ENCODE measurements at regions not wholly inside any gene's neighbourhood (a gene's known extent, or its start where the extent isn't known, plus 50 kb on each side); places are given as distances from the start of the nearest gene placed in this dataset.

- TF ChIP-seq, protein P1, sequence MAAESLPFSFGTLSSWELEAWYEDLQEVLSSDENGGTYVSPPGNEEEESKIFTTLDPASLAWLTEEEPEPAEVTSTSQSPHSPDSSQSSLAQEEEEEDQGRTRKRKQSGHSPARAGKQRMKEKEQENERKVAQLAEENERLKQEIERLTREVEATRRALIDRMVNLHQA (CRISPR knock-in tag; IDR thresholded peaks at IDR 0.05), result no peak
- TF ChIP-seq TGIF2 (CRISPR knock-in tag; IDR thresholded peaks at IDR 0.05), result no peak
- no peak for TF ChIP-seq NR2F1 (CRISPR knock-in tag; IDR thresholded peaks at IDR 0.05)
- no peak for TF ChIP-seq ZNF800 (CRISPR knock-in tag; IDR thresholded peaks at IDR 0.05)
- no peak for TF ChIP-seq CEBPG (CRISPR knock-in tag; IDR thresholded peaks at IDR 0.05)
Measured at GRCh38 chr10:128526791-128527375, 400.7 kb upstream of the MKI67 start (continued).

GRCh38 chr10:128527711-128528110, 401.5 kb upstream of the MKI67 start:
- CTCF ChIA-PET (ENCODE audit: low intra/inter-chr PET ratio, low total read pairs), result no interaction called here
- no peak overlapping the region for H3K4me3 ChIP-seq (replicated peaks in 1 of 3; ENCODE audit: insufficient read depth in 1 of 3, low read depth in 2 of 3, low read length in 3 of 3)
- no TSS peak for BruUV-seq (replicated peaks)
- TF ChIP-seq ZNF260 (CRISPR knock-in tag; IDR thresholded peaks at IDR 0.05; ENCODE audit: borderline replicate concordance, low read depth), result no peak
- no peak for TF ChIP-seq NR2F1 (CRISPR knock-in tag; IDR thresholded peaks at IDR 0.05)
- TF ChIP-seq SNAPC2 (CRISPR knock-in tag; IDR thresholded peaks at IDR 0.05), result no peak
- TF ChIP-seq TEAD2 (CRISPR knock-in tag; IDR thresholded peaks at IDR 0.05), result no peak
- TF ChIP-seq HMGXB3 (CRISPR knock-in tag; IDR thresholded peaks at IDR 0.05; ENCODE audit: borderline replicate concordance), result no peak
- TF ChIP-seq ZNF777 (CRISPR knock-in tag; IDR thresholded peaks at IDR 0.05), result no peak
- TF ChIP-seq MXD1 (CRISPR knock-in tag; IDR thresholded peaks at IDR 0.05), result no peak

More at GRCh38 chr10:128527711-128528110, 401.5 kb upstream of the MKI67 start:
- POLR2A ChIA-PET, result no interaction called here
- H4K20me1 ChIP-seq (ENCODE audit: insufficient read depth, low read length), result no peaks in the 10 kb centered on the region
- DNase-seq (ENCODE audit: low spot score) (no peak), FAIRE-seq (no peak), ATAC-seq (no peak)
- no peak overlapping the region for H3K4me2 ChIP-seq (ENCODE audit: low read depth, low read length)
- under 1% methylated on average over 7 of the region's 8 CpGs for WGBS (ENCODE audit: low lambda C conversion rate)
- intact Hi-C loops (cut with micrococcal nuclease; ENCODE audit: unreplicated experiment) (no loop called here), in situ Hi-C loops (cut with HindIII; ENCODE audit: extremely low pct_ligation_motif_present, low pct_unique_long_range_greater_than_20kb) (loop anchor here (25.0 kb wide), 1 partner anchor 440 kb away; no protein-coding TSS in a partner anchor)
- H3K4me1 ChIP-seq (ENCODE audit: insufficient read depth, low read length), result no peaks in the 10 kb centered on the region
- H3K27me3 ChIP-seq (ENCODE audit: control insufficient read depth in 1 of 2, insufficient read depth in 2 of 2, low read length in 2 of 2), result peaks cover 3 to 58% of the 10 kb centered on the region in 2 experiments; a peak in 4 of 5 replicates
- H3K79me2 ChIP-seq (ENCODE audit: insufficient read depth, low read length), result no peaks in the 10 kb centered on the region
- no peak overlapping the region for H3K27ac ChIP-seq (ENCODE audit: extremely low read length, insufficient read depth, low read length)
- no peaks in the 10 kb centered on the region for H3K9me3 ChIP-seq (ENCODE audit: low read length)
- no peak overlapping the region for H2AFZ ChIP-seq (ENCODE audit: low read length)
- no peaks in the 10 kb centered on the region for H3K36me3 ChIP-seq (replicated peaks in 1 of 2; ENCODE audit: control insufficient read depth in 1 of 2, insufficient read depth in 2 of 2, low read length in 2 of 2)
- no peak overlapping the region for H3K9ac ChIP-seq (ENCODE audit: insufficient read depth, low read depth, low read length)

Measured in HepG2 (cell line).